ENCODE measurements at regions not wholly inside any gene's neighbourhood (a gene's known extent, or its start where the extent isn't known, plus 50 kb on each side); places are given as distances from the start of the nearest gene placed in this dataset.
"Not testable (repeated sequence)": the region's sequence is repeated elsewhere in the genome, so short reads cannot be mapped to it uniquely, and the experiment has no call there.

- Mint-ChIP-seq H3K27me3 (no peaks in the 10 kb centered on the region), H3K4me1 (no peaks in the 10 kb centered on the region), H3K36me3 (ENCODE audit: low read depth) (no peaks in the 10 kb centered on the region), H3K27ac (no peak overlapping the region), H3K4me3 (no peak overlapping the region), H3K9me3 (no peaks in the 10 kb centered on the region)
- CTCF ChIA-PET, result no interaction called here
- POLR2A ChIA-PET, result no interaction called here
- no peak for DNase-seq
Measured at GRCh38 chr9:26673261-26673660, 219.3 kb downstream of the CAAP1 start.

GRCh38 chr9:26669701-26670670, 222.6 kb downstream of the CAAP1 start:
- no peaks in the 10 kb centered on the region for H3K4me1 Mint-ChIP-seq
- no peaks in the 10 kb centered on the region for H3K27me3 Mint-ChIP-seq
- CTCF ChIA-PET, result no interaction called here
- POLR2A ChIA-PET, result no interaction called here
- H3K4me3 Mint-ChIP-seq, result no peak overlapping the region
- no peaks in the 10 kb centered on the region for H3K36me3 Mint-ChIP-seq (ENCODE audit: low read depth)
- DNase-seq, result no peak
- H3K9me3 Mint-ChIP-seq, result no peaks in the 10 kb centered on the region
- H3K27ac Mint-ChIP-seq, result no peak overlapping the region

- POLR2A ChIA-PET, result no interaction called here
- no peak for DNase-seq
- H3K9me3 Mint-ChIP-seq, result no peaks in the 10 kb centered on the region
- H3K27ac Mint-ChIP-seq, result no peak overlapping the region
- no peaks in the 10 kb centered on the region for H3K27me3 Mint-ChIP-seq
- no peaks in the 10 kb centered on the region for H3K4me1 Mint-ChIP-seq
- CTCF ChIA-PET, result interaction anchor here (0.7 kb wide), 1 partner anchor 29 kb away, joined by 3 read pairs; no protein-coding TSS in a partner anchor
- H3K4me3 Mint-ChIP-seq, result no peak overlapping the region
- H3K36me3 Mint-ChIP-seq (ENCODE audit: low read depth), result no peaks in the 10 kb centered on the region
Measured at GRCh38 chr9:26667882-26668281, 224.7 kb downstream of the CAAP1 start.

DNA sequence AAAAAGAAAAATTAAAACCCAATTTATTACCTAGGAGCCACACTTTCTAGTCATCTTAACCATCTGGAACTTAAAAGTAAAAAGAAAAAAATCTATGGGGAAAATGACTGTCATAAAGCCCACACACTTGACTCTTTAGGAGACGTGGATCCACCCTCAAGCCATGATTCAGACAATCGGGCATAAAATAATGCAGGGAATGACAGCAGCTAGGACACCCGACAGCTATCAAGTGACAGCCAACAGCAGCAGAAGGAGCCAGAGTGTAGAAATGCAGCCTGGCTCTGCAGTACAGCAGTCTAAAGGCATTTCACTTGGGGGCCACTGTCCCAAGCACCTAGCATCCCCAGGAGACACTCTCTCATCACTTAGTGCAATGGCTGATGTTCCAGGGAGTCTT, 226.9 kb downstream of the CAAP1 start:
- Mint-ChIP-seq H3K4me1 (no peaks in the 10 kb centered on the region), H3K27ac (no peak overlapping the region), H3K4me3 (no peak overlapping the region), H3K9me3 (no peaks in the 10 kb centered on the region), H3K27me3 (no peaks in the 10 kb centered on the region), H3K36me3 (ENCODE audit: low read depth) (no peaks in the 10 kb centered on the region)
- DNase-seq, result no peak
- POLR2A ChIA-PET, result no interaction called here
- CTCF ChIA-PET, result no interaction called here

GRCh38 chr9:26664087-26664773, 228.4 kb downstream of the CAAP1 start:
- CTCF ChIA-PET; DNase-seq; H3K9me3 Mint-ChIP-seq; H3K4me3 Mint-ChIP-seq; H3K27ac Mint-ChIP-seq; H3K36me3 Mint-ChIP-seq (ENCODE audit: low read depth); POLR2A ChIA-PET; H3K4me1 Mint-ChIP-seq; H3K27me3 Mint-ChIP-seq: not testable (repeated sequence)

DNA sequence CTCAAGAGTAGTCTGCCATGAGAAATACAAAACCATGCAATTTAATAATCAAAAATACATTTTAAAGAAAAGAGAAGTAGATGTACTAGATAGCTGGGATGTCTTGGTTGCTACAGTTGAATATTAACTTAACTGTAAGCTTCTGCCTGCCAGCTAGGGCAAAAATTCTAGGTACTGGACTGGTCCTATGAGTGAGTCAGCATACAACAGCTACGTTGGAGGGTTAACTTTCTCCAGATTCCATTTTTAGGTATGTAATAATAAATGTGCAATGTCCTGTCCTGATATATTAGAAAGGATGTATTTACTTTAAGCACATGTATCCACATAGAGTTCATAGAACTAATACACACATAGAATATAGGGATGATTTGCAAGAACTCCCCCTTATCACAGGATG, 230.1 kb downstream of the CAAP1 start:
- H3K27me3 Mint-ChIP-seq, result no peaks in the 10 kb centered on the region
- POLR2A ChIA-PET, result no interaction called here
- H3K4me1 Mint-ChIP-seq, result no peaks in the 10 kb centered on the region
- DNase-seq, result no peak
- H3K27ac Mint-ChIP-seq, result no peak overlapping the region
- no peaks in the 10 kb centered on the region for H3K36me3 Mint-ChIP-seq (ENCODE audit: low read depth)
- CTCF ChIA-PET, result no interaction called here
- H3K4me3 Mint-ChIP-seq, result no peak overlapping the region
- no peaks in the 10 kb centered on the region for H3K9me3 Mint-ChIP-seq

- CTCF ChIA-PET, result no interaction called here
- no peak for DNase-seq
- Mint-ChIP-seq H3K27me3 (no peaks in the 10 kb centered on the region), H3K36me3 (ENCODE audit: low read depth) (no peaks in the 10 kb centered on the region), H3K27ac (no peak overlapping the region), H3K4me1 (no peaks in the 10 kb centered on the region), H3K4me3 (no peak overlapping the region), H3K9me3 (no peaks in the 10 kb centered on the region)
- POLR2A ChIA-PET, result no interaction called here
Measured at GRCh38 chr9:26658476-26658875, 234.1 kb downstream of the CAAP1 start.

- Mint-ChIP-seq H3K9me3 (no peaks in the 10 kb centered on the region), H3K36me3 (ENCODE audit: low read depth) (no peaks in the 10 kb centered on the region), H3K27me3 (no peaks in the 10 kb centered on the region), H3K4me1 (no peaks in the 10 kb centered on the region), H3K4me3 (no peak overlapping the region), H3K27ac (no peak overlapping the region)
- no peak for DNase-seq
- POLR2A ChIA-PET, result no interaction called here
- CTCF ChIA-PET, result no interaction called here
Measured at GRCh38 chr9:26657958-26658357, 234.6 kb downstream of the CAAP1 start.

- no peak overlapping the region for H3K4me3 Mint-ChIP-seq
- no peaks in the 10 kb centered on the region for H3K4me1 Mint-ChIP-seq
- no peak overlapping the region for H3K27ac Mint-ChIP-seq
- no peaks in the 10 kb centered on the region for H3K27me3 Mint-ChIP-seq
- no peaks in the 10 kb centered on the region for H3K9me3 Mint-ChIP-seq
- DNase-seq, result no peak
- H3K36me3 Mint-ChIP-seq (ENCODE audit: low read depth), result no peaks in the 10 kb centered on the region
- ChIA-PET CTCF (no interaction called here), POLR2A (no interaction called here)
Measured at GRCh38 chr9:26656003-26656870, 236.4 kb downstream of the CAAP1 start.

DNA sequence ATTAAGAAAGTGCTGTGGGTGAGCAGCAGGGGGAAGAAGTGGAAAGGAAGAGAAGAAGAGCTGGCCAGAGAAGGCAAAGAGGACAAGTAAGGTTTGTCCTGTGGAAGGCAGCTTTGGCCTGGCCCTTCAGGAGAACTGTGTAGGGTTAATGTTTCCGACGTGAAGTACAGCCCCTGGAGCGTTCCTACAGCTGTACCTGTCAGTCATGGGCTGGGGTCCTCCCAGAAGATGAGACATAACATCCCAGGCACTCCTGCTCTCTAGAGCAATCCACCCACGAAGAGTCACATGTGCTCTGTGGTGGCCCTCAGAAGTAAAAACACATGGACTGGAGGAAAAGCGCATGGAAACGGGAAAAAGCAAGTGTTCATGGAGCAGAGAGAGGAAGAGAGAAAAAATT, 237.4 kb downstream of the CAAP1 start:
- Mint-ChIP-seq H3K9me3 (no peaks in the 10 kb centered on the region), H3K4me1 (no peaks in the 10 kb centered on the region), H3K4me3 (no peak overlapping the region)

GRCh38 chr9:26650325-26650724, 242.3 kb downstream of the CAAP1 start:
- no peak overlapping the region for H3K4me3 Mint-ChIP-seq
- ChIA-PET POLR2A (no interaction called here), CTCF (no interaction called here)
- H3K9me3 Mint-ChIP-seq, result no peaks in the 10 kb centered on the region
- H3K4me1 Mint-ChIP-seq, result no peaks in the 10 kb centered on the region
- no peak overlapping the region for H3K27ac Mint-ChIP-seq
- no peaks in the 10 kb centered on the region for H3K36me3 Mint-ChIP-seq (ENCODE audit: low read depth)
- H3K27me3 Mint-ChIP-seq, result no peaks in the 10 kb centered on the region
- DNase-seq, result no peak

More for the DNA sequence above, 237.4 kb downstream of the CAAP1 start:
- no peaks in the 10 kb centered on the region for H3K36me3 Mint-ChIP-seq (ENCODE audit: low read depth)
- CTCF ChIA-PET, result interaction anchor here (0.6 kb wide), 1 partner anchor 827 kb away, joined by 5 read pairs; no protein-coding TSS in a partner anchor
- no peak for DNase-seq
- POLR2A ChIA-PET, result no interaction called here
- no peak overlapping the region for H3K27ac Mint-ChIP-seq
- H3K27me3 Mint-ChIP-seq, result no peaks in the 10 kb centered on the region

GRCh38 chr9:26643826-26644225, 248.8 kb downstream of the CAAP1 start:
- Mint-ChIP-seq H3K27me3 (no peaks in the 10 kb centered on the region), H3K4me1 (no peaks in the 10 kb centered on the region), H3K9me3 (no peaks in the 10 kb centered on the region), H3K4me3 (no peak overlapping the region), H3K36me3 (ENCODE audit: low read depth) (no peaks in the 10 kb centered on the region), H3K27ac (no peak overlapping the region)
- POLR2A ChIA-PET, result no interaction called here
- CTCF ChIA-PET, result no interaction called here
- no peak for DNase-seq

- H3K9me3 Mint-ChIP-seq, result no peaks in the 10 kb centered on the region
- no peak overlapping the region for H3K4me3 Mint-ChIP-seq
- H3K36me3 Mint-ChIP-seq (ENCODE audit: low read depth), result no peaks in the 10 kb centered on the region
- H3K4me1 Mint-ChIP-seq, result no peaks in the 10 kb centered on the region
- ChIA-PET CTCF (no interaction called here), POLR2A (no interaction called here)
- no peak overlapping the region for H3K27ac Mint-ChIP-seq
- no peak for DNase-seq
- no peaks in the 10 kb centered on the region for H3K27me3 Mint-ChIP-seq
Measured at GRCh38 chr9:26639761-26640160, 252.8 kb downstream of the CAAP1 start.

All from activated CD4-positive, alpha-beta memory T cell treated with anti-CD3 and anti-CD28 coated beads, Interleukin-2, amount 10 ng/mL, durations not matched to agents 7 days and 5 days (primary cell).